ENCODE measurements at regions not wholly inside any gene's neighbourhood (a gene's known extent, or its start where the extent isn't known, plus 50 kb on each side); places are given as distances from the start of the nearest gene placed in this dataset.

DNA sequence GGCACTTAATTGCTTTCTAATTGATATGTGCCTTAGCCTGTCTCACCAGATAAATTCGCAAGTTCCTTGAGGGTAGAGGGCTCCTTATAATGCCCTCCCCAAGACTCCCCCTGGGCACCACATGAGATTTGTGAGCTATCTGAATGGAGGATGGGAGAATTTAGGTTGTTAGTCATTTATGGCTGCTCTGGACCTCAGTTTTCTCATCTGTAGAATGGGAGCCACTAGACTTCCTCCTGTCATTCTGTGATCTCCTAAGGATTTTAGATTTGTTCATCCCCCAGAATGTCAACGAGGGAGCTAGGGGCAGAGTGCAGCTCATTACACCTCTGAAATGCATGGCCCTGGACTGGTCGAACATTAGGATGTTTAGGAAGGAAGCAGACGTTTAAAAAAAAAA is 294.6 kb downstream of the MIAT start:
- no peak overlapping the region for H3K27ac Mint-ChIP-seq
- H3K4me1 Mint-ChIP-seq: peaks cover 14% of the 10 kb centered on the region
- H3K9me3 Mint-ChIP-seq: no peaks in the 10 kb centered on the region
- H3K36me3 Mint-ChIP-seq: no peaks in the 10 kb centered on the region
- peaks cover 69% of the 10 kb centered on the region for H3K27me3 Mint-ChIP-seq (ENCODE audit: low read depth)
- TF ChIP-seq, protein P1, sequence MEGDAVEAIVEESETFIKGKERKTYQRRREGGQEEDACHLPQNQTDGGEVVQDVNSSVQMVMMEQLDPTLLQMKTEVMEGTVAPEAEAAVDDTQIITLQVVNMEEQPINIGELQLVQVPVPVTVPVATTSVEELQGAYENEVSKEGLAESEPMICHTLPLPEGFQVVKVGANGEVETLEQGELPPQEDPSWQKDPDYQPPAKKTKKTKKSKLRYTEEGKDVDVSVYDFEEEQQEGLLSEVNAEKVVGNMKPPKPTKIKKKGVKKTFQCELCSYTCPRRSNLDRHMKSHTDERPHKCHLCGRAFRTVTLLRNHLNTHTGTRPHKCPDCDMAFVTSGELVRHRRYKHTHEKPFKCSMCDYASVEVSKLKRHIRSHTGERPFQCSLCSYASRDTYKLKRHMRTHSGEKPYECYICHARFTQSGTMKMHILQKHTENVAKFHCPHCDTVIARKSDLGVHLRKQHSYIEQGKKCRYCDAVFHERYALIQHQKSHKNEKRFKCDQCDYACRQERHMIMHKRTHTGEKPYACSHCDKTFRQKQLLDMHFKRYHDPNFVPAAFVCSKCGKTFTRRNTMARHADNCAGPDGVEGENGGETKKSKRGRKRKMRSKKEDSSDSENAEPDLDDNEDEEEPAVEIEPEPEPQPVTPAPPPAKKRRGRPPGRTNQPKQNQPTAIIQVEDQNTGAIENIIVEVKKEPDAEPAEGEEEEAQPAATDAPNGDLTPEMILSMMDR (IDR thresholded peaks at IDR 0.05; ENCODE audit: unreplicated experiment): no peak
- H3K4me3 Mint-ChIP-seq: no peak overlapping the region
- no peak for DNase-seq (ENCODE audit: low spot score in 2 of 2, unreplicated experiment in 2 of 2)

- Mint-ChIP-seq H3K9me3 (no peaks in the 10 kb centered on the region), H3K27me3 (ENCODE audit: low read depth) (peaks cover 72% of the 10 kb centered on the region), H3K4me3 (no peak overlapping the region), H3K4me1 (peaks cover 14% of the 10 kb centered on the region), H3K36me3 (no peaks in the 10 kb centered on the region), H3K27ac (no peak overlapping the region)
- TF ChIP-seq, protein P1 (IDR thresholded peaks at IDR 0.05; ENCODE audit: unreplicated experiment): no peak
- no peak for DNase-seq (ENCODE audit: low spot score in 2 of 2, unreplicated experiment in 2 of 2)
Measured at GRCh38 chr22:26952451-26953011, 295.1 kb downstream of the MIAT start.

DNA sequence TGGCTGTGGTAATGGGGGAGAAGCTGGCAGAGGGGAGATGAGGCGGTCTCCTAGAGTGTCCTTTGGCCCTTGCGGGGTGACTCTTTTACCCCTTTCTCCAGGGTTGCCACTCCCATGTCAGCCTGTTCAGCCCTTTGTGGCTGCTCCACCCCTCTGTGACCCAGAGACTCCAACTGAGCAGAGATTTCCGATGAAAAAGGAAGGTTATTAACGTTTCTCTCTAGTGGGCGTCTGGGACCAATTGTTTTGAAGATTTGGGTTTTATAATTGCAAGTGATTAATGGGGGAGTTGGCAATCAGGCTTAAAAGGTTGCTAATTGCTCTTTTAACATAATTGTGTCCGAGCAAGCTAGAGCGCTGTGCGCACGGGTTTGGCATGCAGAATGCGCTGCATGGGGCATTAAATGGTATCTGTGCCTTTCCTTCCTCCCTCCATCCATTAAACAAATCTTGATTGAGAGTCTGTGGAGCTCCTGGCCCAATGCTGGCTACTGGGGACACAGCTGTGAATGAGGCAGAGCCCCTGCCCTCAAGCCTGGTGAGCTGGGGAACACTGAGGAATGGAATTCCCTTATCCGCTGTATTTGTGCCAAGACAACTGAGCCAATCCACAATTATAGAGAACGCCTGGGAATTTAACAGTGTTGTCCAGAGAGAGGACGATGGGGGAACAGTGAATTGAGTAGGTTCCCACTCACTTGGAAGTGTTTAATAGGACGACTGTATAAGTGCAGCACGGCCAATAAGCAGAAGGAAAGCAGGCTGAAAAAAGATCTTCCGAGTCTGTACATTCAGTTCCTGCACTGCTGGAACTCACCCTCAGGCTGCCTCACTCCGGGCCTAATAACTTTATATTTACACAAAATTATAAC is 295.9 kb downstream of the MIAT start:
- Mint-ChIP-seq H3K27ac (no peak overlapping the region), H3K4me1 (peaks cover 14% of the 10 kb centered on the region), H3K36me3 (no peaks in the 10 kb centered on the region), H3K9me3 (no peaks in the 10 kb centered on the region), H3K27me3 (ENCODE audit: low read depth) (peaks cover 78% of the 10 kb centered on the region), H3K4me3 (no peak overlapping the region)
- TF ChIP-seq, protein P1 (IDR thresholded peaks at IDR 0.05; ENCODE audit: unreplicated experiment): no peak
- no peak for DNase-seq (ENCODE audit: low spot score in 2 of 2, unreplicated experiment in 2 of 2)

DNA sequence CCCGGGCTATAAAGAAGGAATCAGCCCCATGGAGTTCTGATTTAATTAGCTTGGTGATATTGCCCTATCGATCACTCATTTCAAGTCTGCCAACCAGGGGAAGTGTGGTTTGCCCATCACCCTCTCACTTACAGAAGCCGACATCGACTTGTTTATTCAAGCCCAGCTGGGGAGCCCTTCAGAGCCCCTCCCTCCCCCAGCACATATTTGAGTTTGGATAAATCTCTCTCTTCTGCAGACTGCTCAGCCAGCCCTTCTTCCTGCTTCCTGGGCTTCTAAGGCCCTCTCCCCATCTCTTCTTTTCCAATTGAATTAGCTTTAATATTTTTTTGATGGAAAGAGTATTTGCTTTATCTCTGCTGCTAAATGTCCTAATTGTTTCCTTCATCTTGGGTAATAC is 299.0 kb downstream of the MIAT start:
- DNase-seq (ENCODE audit: low spot score in 2 of 2, unreplicated experiment in 2 of 2): no peak
- no peak overlapping the region for H3K4me3 Mint-ChIP-seq
- H3K36me3 Mint-ChIP-seq: no peaks in the 10 kb centered on the region
- TF ChIP-seq, protein P1 (IDR thresholded peaks at IDR 0.05; ENCODE audit: unreplicated experiment): no peak
- no peaks in the 10 kb centered on the region for H3K9me3 Mint-ChIP-seq
- H3K27me3 Mint-ChIP-seq (ENCODE audit: low read depth): peaks cover 94% of the 10 kb centered on the region
- H3K27ac Mint-ChIP-seq: no peak overlapping the region
- H3K4me1 Mint-ChIP-seq: peaks cover 14% of the 10 kb centered on the region

- TF ChIP-seq, protein P1 (IDR thresholded peaks at IDR 0.05; ENCODE audit: unreplicated experiment): no peak
- Mint-ChIP-seq H3K36me3 (no peaks in the 10 kb centered on the region), H3K4me3 (no peak overlapping the region), H3K9me3 (no peaks in the 10 kb centered on the region), H3K27ac (no peak overlapping the region), H3K4me1 (peaks cover 13% of the 10 kb centered on the region), H3K27me3 (ENCODE audit: low read depth) (peaks cover 94% of the 10 kb centered on the region)
- no peak for DNase-seq (ENCODE audit: low spot score in 2 of 2, unreplicated experiment in 2 of 2)
Measured at GRCh38 chr22:26957176-26957575, 299.8 kb downstream of the MIAT start.
